ENCODE measurements at regions not wholly inside any gene's neighbourhood (a gene's known extent, or its start where the extent isn't known, plus 50 kb on each side); places are given as distances from the start of the nearest gene placed in this dataset.

DNA sequence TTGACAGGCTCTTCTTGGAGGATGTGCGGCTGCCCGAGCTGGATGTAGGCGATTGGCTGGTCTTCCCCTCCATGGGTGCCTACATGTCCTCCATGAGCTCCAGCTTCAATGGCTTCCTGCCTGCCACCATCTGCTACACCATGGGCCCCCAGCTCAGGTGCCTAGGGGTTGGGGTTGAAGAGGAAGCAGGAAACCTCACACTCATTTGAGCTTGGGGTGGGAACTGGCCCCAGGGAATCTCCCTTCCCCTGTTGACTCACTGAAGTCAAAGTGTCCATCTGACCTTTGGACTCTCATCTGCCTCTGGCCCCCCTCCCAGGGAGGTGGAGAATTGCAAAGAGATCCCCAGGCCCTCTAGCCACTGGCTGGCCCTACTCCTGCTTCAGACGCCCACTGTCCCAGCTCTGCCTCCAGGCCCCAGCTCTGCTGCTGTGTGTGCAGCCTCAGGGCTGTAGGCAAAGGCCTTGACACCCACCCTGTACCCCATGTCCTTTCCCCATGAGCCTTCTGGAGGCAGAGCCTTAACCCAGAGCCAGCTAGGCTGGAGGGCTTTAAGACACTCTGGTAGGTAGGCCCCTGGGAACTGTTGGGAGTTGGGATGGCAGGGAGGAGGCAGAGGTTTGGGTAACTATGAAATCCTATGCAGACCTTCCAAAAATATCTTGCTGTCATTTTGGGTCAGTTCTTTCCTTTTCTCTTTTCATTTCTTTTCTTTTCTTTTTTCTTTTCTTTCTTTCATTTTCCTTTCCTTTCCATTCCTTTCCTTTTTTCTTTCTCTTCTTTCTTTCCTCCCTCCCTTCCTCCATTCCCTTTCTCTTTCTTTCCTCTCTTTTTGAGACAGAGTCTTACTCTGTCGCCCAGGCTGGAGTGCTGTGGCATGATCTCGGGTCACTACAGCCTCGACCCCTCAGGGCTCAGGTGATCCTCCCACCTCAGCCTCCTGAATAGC is 66.9 kb upstream of the TINAGL1 start:
- FAIRE-seq (peak; percentile 90), ATAC-seq (peak; percentile 89), DNase-seq (ENCODE audit: low spot score) (peak; percentile 95)
- 77% methylated on average over 7 of the region's 7 CpGs for WGBS (ENCODE audit: low lambda C conversion rate)
- ChIA-PET POLR2A (interaction anchor here (0.8 to 2.7 kb wide), 14 partner anchors 10 to 215 kb away, joined by 3 to 21 read pairs (median 4); no protein-coding TSS in a partner anchor), CTCF (ENCODE audit: low intra/inter-chr PET ratio, low total read pairs) (interaction anchor here (0.9 kb wide), 1 partner anchor 39 kb away, joined by 3 read pairs; no protein-coding TSS in a partner anchor)
- intact Hi-C loops (cut with micrococcal nuclease; ENCODE audit: unreplicated experiment), result loop anchor here (5.0 to 10.0 kb wide), 2 partner anchors 38 to 65 kb away; no protein-coding TSS in a partner anchor
- H3K9ac ChIP-seq (ENCODE audit: insufficient read depth, low read depth, low read length), result peak overlapping the region; percentile 88
- peak overlapping the region; percentile 98 for H3K27ac ChIP-seq (ENCODE audit: extremely low read length, insufficient read depth, low read length)
- in situ Hi-C loops (cut with HindIII; ENCODE audit: extremely low pct_ligation_motif_present, low pct_unique_long_range_greater_than_20kb), result no loop called here
- H4K20me1 ChIP-seq (ENCODE audit: insufficient read depth, low read length), result no peaks in the 10 kb centered on the region
- no peaks in the 10 kb centered on the region for H3K36me3 ChIP-seq (replicated peaks in 1 of 2; ENCODE audit: control insufficient read depth in 1 of 2, insufficient read depth in 2 of 2, low read length in 2 of 2)
- H2AFZ ChIP-seq (ENCODE audit: low read length), result no peak overlapping the region
- H3K79me2 ChIP-seq (ENCODE audit: insufficient read depth, low read length), result no peaks in the 10 kb centered on the region
- H3K4me1 ChIP-seq (ENCODE audit: insufficient read depth, low read length), result peaks cover 90% of the 10 kb centered on the region
- peak overlapping the region; percentile 98 for H3K4me2 ChIP-seq (ENCODE audit: low read depth, low read length)
- BruUV-seq (replicated peaks), result no TSS peak
- no peaks in the 10 kb centered on the region for H3K27me3 ChIP-seq (ENCODE audit: control insufficient read depth in 1 of 2, insufficient read depth in 2 of 2, low read length in 2 of 2)
- H3K9me3 ChIP-seq (ENCODE audit: low read length), result no peaks in the 10 kb centered on the region
- peak overlapping the region; percentile 17 to 72 (median 29); a peak in 4 of 6 replicates for H3K4me3 ChIP-seq (replicated peaks in 1 of 3; ENCODE audit: insufficient read depth in 1 of 3, low read depth in 2 of 3, low read length in 3 of 3)
- TF ChIP-seq ZNF678 (CRISPR knock-in tag; IDR thresholded peaks at IDR 0.05), result no peak
- no peak for TF ChIP-seq EEA1 (CRISPR knock-in tag; IDR thresholded peaks at IDR 0.05; ENCODE audit: borderline replicate concordance)
- TF ChIP-seq ZFP62 (CRISPR knock-in tag; IDR thresholded peaks at IDR 0.05), result no peak
- TF ChIP-seq ZNF460 (CRISPR knock-in tag; IDR thresholded peaks at IDR 0.05; ENCODE audit: borderline replicate concordance), result no peak
- no peak for TF ChIP-seq ZNF121 (CRISPR knock-in tag; IDR thresholded peaks at IDR 0.05)
- TF ChIP-seq MYC (CRISPR knock-in tag; IDR thresholded peaks at IDR 0.05; ENCODE audit: borderline replicate concordance), result peak; percentile 45; the same call in 1 of the 2 replicates
- TF ChIP-seq GATA4 (IDR thresholded peaks at IDR 0.05; ENCODE audit: borderline replicate concordance, low read depth), result peak; percentile 34; the same call in 1 of the 2 replicates
- TF ChIP-seq STAG1 (CRISPR knock-in tag; IDR thresholded peaks at IDR 0.05), result peak; percentile 32; the same call in 1 of the 2 replicates
- peak; percentile 82; the same call in 1 of the 2 replicates for TF ChIP-seq RELA (CRISPR knock-in tag; IDR thresholded peaks at IDR 0.05)
- TF ChIP-seq ZNF550 (CRISPR knock-in tag; IDR thresholded peaks at IDR 0.05; ENCODE audit: borderline replicate concordance), result no peak
- TF ChIP-seq ZNF124 (CRISPR knock-in tag; IDR thresholded peaks at IDR 0.05), result peak; percentile 87
- TF ChIP-seq ZMYM4 (CRISPR knock-in tag; IDR thresholded peaks at IDR 0.05), result peak; percentile 83
- TF ChIP-seq LCORL (IDR thresholded peaks at IDR 0.05), result peak; percentile 41; the same call in 1 of the 2 replicates
- peak; percentile 97 for TF ChIP-seq LCORL (CRISPR knock-in tag; IDR thresholded peaks at IDR 0.05)
- TF ChIP-seq KLF12 (CRISPR knock-in tag; IDR thresholded peaks at IDR 0.05; ENCODE audit: borderline replicate concordance), result peak; percentile 67; the same call in 1 of the 2 replicates
- TF ChIP-seq HDAC6 (IDR thresholded peaks at IDR 0.05; ENCODE audit: low read depth, low read length), result no peak
- TF ChIP-seq POGZ (CRISPR knock-in tag; IDR thresholded peaks at IDR 0.05), result peak; percentile 79
- TF ChIP-seq NFKBIZ (CRISPR knock-in tag; IDR thresholded peaks at IDR 0.05), result peak; percentile 96
- TF ChIP-seq ZFP82 (CRISPR knock-in tag; IDR thresholded peaks at IDR 0.05; ENCODE audit: borderline replicate concordance), result no peak
- peak; percentile 25; the same call in 1 of the 2 replicates for TF ChIP-seq FOSL1 (CRISPR knock-in tag; IDR thresholded peaks at IDR 0.05; ENCODE audit: borderline replicate concordance)
- TF ChIP-seq ZBTB46 (CRISPR knock-in tag; IDR thresholded peaks at IDR 0.05; ENCODE audit: borderline replicate concordance), result no peak
- no peak for TF ChIP-seq ZNF34 (CRISPR knock-in tag; IDR thresholded peaks at IDR 0.05; ENCODE audit: borderline replicate concordance)
- peak; percentile 79 for TF ChIP-seq TEAD3 (CRISPR knock-in tag; optimal IDR thresholded peaks at IDR 0.05; ENCODE audit: borderline replicate concordance)
- peak; percentile 72 for TF ChIP-seq FOXK2 (IDR thresholded peaks at IDR 0.05)
- no peak for TF ChIP-seq ZNF589 (CRISPR knock-in tag; conservative IDR thresholded peaks at IDR 0.05)

Data from HepG2 (cell line).